ENCODE measurements at regions not wholly inside any gene's neighbourhood (a gene's known extent, or its start where the extent isn't known, plus 50 kb on each side); places are given as distances from the start of the nearest gene placed in this dataset.

DNA sequence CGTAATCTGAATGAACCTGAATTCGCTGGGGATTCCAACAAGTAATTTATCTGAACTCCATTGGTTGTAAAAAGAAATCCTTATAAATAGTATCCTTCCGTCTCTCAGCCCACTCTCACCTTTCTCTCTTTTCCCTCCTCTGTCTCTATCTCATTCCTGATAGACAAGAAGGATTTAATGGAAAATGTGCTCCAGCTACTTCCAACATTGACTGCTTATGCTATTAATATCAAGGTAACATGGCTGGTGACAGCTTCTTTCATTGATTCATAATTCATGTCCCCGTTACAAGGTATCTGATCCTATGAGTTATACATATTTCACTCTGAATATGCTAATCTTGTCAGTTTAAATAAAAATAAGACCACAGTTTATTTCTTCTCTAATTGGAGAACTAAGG lies 326.8 kb downstream of the RASEF start:
- TF ChIP-seq ZBTB7A (IDR thresholded peaks at IDR 0.05; ENCODE audit: low read depth): no peak
- TF ChIP-seq NFIC (IDR thresholded peaks at IDR 0.05): no peak
- no peak for TF ChIP-seq RAD21 (IDR thresholded peaks at IDR 0.05; ENCODE audit: low read depth)
- TF ChIP-seq, protein P1, sequence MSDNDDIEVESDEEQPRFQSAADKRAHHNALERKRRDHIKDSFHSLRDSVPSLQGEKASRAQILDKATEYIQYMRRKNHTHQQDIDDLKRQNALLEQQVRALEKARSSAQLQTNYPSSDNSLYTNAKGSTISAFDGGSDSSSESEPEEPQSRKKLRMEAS (IDR thresholded peaks at IDR 0.05): no peak
- TF ChIP-seq TCF12 (IDR thresholded peaks at IDR 0.05; ENCODE audit: low read depth): no peak
- TF ChIP-seq CEBPB (IDR thresholded peaks at IDR 0.05): no peak
- TF ChIP-seq EP300 (IDR thresholded peaks at IDR 0.05; ENCODE audit: borderline replicate concordance): no peak
- TF ChIP-seq, protein P2, sequence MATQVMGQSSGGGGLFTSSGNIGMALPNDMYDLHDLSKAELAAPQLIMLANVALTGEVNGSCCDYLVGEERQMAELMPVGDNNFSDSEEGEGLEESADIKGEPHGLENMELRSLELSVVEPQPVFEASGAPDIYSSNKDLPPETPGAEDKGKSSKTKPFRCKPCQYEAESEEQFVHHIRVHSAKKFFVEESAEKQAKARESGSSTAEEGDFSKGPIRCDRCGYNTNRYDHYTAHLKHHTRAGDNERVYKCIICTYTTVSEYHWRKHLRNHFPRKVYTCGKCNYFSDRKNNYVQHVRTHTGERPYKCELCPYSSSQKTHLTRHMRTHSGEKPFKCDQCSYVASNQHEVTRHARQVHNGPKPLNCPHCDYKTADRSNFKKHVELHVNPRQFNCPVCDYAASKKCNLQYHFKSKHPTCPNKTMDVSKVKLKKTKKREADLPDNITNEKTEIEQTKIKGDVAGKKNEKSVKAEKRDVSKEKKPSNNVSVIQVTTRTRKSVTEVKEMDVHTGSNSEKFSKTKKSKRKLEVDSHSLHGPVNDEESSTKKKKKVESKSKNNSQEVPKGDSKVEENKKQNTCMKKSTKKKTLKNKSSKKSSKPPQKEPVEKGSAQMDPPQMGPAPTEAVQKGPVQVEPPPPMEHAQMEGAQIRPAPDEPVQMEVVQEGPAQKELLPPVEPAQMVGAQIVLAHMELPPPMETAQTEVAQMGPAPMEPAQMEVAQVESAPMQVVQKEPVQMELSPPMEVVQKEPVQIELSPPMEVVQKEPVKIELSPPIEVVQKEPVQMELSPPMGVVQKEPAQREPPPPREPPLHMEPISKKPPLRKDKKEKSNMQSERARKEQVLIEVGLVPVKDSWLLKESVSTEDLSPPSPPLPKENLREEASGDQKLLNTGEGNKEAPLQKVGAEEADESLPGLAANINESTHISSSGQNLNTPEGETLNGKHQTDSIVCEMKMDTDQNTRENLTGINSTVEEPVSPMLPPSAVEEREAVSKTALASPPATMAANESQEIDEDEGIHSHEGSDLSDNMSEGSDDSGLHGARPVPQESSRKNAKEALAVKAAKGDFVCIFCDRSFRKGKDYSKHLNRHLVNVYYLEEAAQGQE (IDR thresholded peaks at IDR 0.05; ENCODE audit: low read depth): no peak
- TF ChIP-seq, protein P3, sequence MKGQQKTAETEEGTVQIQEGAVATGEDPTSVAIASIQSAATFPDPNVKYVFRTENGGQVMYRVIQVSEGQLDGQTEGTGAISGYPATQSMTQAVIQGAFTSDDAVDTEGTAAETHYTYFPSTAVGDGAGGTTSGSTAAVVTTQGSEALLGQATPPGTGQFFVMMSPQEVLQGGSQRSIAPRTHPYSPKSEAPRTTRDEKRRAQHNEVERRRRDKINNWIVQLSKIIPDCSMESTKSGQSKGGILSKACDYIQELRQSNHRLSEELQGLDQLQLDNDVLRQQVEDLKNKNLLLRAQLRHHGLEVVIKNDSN (IDR thresholded peaks at IDR 0.05): no peak
- no peak for TF ChIP-seq CREB1 (IDR thresholded peaks at IDR 0.05; ENCODE audit: low read depth)
- TF ChIP-seq TAF1 (IDR thresholded peaks at IDR 0.05; ENCODE audit: low read depth): no peak
- no peak for TF ChIP-seq YY1 (IDR thresholded peaks at IDR 0.05; ENCODE audit: low read depth)
- TF ChIP-seq TEAD4 (IDR thresholded peaks at IDR 0.05): no peak
- no peak for TF ChIP-seq FOXM1 (IDR thresholded peaks at IDR 0.05; ENCODE audit: borderline replicate concordance, low read depth)

Measured in Ishikawa (cell line).